ENCODE measurements at regions not wholly inside any gene's neighbourhood (a gene's known extent, or its start where the extent isn't known, plus 50 kb on each side); places are given as distances from the start of the nearest gene placed in this dataset.
"Not testable (repeated sequence)": the region's sequence is repeated elsewhere in the genome, so short reads cannot be mapped to it uniquely, and the experiment has no call there.

GRCh38 chr7:25069900-25070443 is 55.1 kb downstream of the CYCS start:
- peak; percentile 80 for DNase-seq

- no peak for DNase-seq
Measured at GRCh38 chr7:25068502-25069213, 56.4 kb downstream of the CYCS start.

GRCh38 chr7:25067726-25068501 is 57.1 kb downstream of the CYCS start:
- no peak for DNase-seq

- no peak for DNase-seq
Measured at GRCh38 chr7:25066253-25066652, 58.8 kb downstream of the CYCS start.

GRCh38 chr7:25062380-25062779 is 62.7 kb downstream of the CYCS start:
- no peak for DNase-seq

GRCh38 chr7:25060487-25061055 is 64.5 kb downstream of the CYCS start:
- DNase-seq: no peak

- no peak for DNase-seq
Measured at GRCh38 chr7:25059576-25059975, 65.5 kb downstream of the CYCS start.

GRCh38 chr7:25056368-25056767 is 68.7 kb downstream of the CYCS start:
- no peak for DNase-seq

GRCh38 chr7:25055520-25056220 is 69.4 kb downstream of the CYCS start:
- DNase-seq: no peak

GRCh38 chr7:25054819-25055519 is 70.1 kb downstream of the CYCS start:
- no peak for DNase-seq

- no peak for DNase-seq
Measured at GRCh38 chr7:25050223-25050622, 70.2 kb upstream of the OSBPL3 start.

- no peak for DNase-seq
Measured at GRCh38 chr7:25048444-25048834, 68.5 kb upstream of the OSBPL3 start.

GRCh38 chr7:25047571-25048443 is 67.8 kb upstream of the OSBPL3 start:
- not testable (repeated sequence) for DNase-seq

GRCh38 chr7:25037325-25037724 is 57.3 kb upstream of the OSBPL3 start:
- DNase-seq: no peak

GRCh38 chr7:25035274-25035673 is 55.3 kb upstream of the OSBPL3 start:
- no peak for DNase-seq

- no peak for DNase-seq
Measured at GRCh38 chr7:25034136-25034535, 54.2 kb upstream of the OSBPL3 start.

GRCh38 chr7:25032774-25033743 is 53.1 kb upstream of the OSBPL3 start:
- no peak for DNase-seq

- no peak for DNase-seq
Measured at GRCh38 chr7:25031432-25031831, 51.5 kb upstream of the OSBPL3 start.

- no peak for DNase-seq
Measured at GRCh38 chr7:25031007-25031406, 51.0 kb upstream of the OSBPL3 start.
